ENCODE measurements at regions not wholly inside any gene's neighbourhood (a gene's known extent, or its start where the extent isn't known, plus 50 kb on each side); places are given as distances from the start of the nearest gene placed in this dataset.

DNA sequence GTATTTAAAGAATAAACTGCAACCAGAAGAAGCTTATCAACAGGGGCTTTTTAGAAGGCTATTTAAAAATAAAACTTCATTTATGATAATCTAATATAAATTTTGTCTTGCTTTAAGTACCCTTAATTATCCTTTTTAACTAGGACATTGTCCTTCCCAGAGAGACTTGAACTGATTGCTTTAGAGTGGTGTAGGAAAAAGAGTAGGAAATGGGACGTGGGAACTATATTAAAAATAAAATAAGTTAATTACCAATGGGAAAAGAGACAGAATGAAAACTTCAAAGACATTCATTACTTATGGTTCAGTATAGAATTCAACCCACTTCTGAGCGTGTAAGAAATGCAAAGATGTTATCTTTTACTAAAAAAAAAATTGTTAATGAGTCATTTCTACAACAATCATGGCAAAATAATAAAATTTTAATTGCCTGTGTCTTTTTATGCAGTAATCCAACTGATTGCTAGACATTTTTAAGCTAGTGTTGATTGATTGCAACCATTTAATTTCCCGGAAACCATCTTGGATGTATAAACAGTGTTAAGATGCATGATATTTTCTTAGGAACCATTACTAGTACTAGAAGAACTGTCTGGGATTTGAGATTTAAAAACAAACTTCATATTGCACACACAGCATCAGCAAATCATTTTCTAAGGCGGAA lies 298.8 kb upstream of the UMPS start:
- no peak for TF ChIP-seq Cebpa-rat (IDR thresholded peaks at IDR 0.05)
- H4K20me1 ChIP-seq = no peaks in the 10 kb centered on the region
- no peak overlapping the region for H3K4me2 ChIP-seq
- no peaks in the 10 kb centered on the region for H3K27me3 ChIP-seq
- H3K27ac ChIP-seq = no peak overlapping the region
- H3K4me3 ChIP-seq = no peak overlapping the region
- H3K9me3 ChIP-seq = 0 out of 2 replicates have a peak, but pooled peaks cover 4% of the 10 kb centered on the region
- no peak overlapping the region for H3K9ac ChIP-seq
- H3K4me1 ChIP-seq = peaks cover 6% of the 10 kb centered on the region
- H3K36me3 ChIP-seq = peaks cover 40% of the 10 kb centered on the region

DNA sequence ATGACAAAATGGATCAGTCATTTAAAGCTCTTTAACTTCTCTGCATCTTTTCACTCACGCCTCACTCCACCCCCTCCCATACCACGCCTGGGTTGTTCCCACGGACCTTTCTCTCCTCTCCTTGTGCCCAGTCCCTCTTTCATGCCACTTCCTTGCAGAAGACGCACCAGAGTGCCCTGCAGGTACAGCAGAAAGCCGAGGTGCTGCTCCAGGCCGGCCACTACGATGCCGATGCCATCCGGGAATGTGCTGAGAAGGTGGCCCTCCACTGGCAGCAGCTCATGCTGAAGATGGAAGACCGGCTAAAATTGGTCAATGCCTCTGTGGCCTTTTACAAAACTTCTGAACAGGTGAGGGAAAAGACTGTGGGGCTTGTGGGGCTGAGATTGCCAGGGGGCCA lies 296.1 kb upstream of the UMPS start:
- Histone ChIP-seq H3K36me3 (peaks cover 40% of the 10 kb centered on the region), H3K4me2 (no peak overlapping the region), H3K4me1 (peaks cover 13% of the 10 kb centered on the region), H3K4me3 (no peak overlapping the region), H3K27ac (no peak overlapping the region), H3K9me3 (0 out of 2 replicates have a peak, but pooled peaks cover 4% of the 10 kb centered on the region), H3K27me3 (no peaks in the 10 kb centered on the region), H4K20me1 (no peaks in the 10 kb centered on the region), H3K9ac (no peak overlapping the region)
- TF ChIP-seq Cebpa-rat (IDR thresholded peaks at IDR 0.05) = no peak

DNA sequence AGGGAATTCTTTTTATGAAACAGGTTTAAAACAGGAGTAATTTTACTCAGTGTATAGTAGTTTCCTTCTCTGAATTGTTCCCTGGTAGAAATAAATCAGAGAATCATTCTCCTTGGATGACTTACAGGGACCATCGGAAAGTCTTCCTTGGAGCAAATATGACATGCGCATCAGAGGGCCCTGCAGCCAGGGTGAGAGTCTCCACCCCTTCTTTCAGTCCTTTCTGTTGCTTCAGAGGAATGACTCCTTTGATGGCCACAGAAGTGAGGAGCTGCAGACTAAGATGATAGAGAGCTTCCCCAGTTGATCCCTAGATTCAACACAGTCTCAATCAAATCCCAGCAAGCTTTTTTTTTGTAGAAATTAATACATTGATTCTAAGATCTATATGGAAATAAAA lies 294.8 kb upstream of the UMPS start:
- Histone ChIP-seq H3K4me2 (no peak overlapping the region), H3K4me1 (peaks cover 7% of the 10 kb centered on the region), H3K9ac (no peak overlapping the region), H3K36me3 (peaks cover 38% of the 10 kb centered on the region), H3K4me3 (no peak overlapping the region), H4K20me1 (no peaks in the 10 kb centered on the region), H3K9me3 (0 out of 2 replicates have a peak, but pooled peaks cover 4% of the 10 kb centered on the region), H3K27me3 (no peaks in the 10 kb centered on the region), H3K27ac (no peak overlapping the region)
- TF ChIP-seq Cebpa-rat (IDR thresholded peaks at IDR 0.05) = no peak

DNA sequence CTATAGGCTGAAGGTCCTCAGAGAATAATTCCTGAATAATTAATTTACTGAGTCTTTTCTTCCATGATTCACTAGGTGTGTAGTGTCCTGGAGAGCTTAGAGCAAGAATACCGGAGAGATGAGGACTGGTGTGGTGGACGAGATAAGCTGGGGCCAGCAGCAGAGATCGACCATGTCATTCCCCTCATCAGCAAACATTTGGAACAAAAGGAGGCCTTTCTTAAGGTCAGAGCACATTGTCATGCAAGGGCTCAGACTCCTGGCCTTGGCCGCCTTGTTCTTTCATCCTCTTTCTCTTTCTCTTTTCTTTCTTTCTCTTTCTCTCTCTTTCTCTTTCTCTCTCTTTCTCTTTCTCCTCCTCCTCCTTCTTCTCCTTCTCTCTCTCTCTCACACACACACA lies 291.4 kb upstream of the UMPS start:
- Histone ChIP-seq H3K4me2 (no peak overlapping the region), H4K20me1 (no peaks in the 10 kb centered on the region), H3K27ac (no peak overlapping the region), H3K9me3 (0 out of 2 replicates have a peak, but pooled peaks cover 4% of the 10 kb centered on the region), H3K36me3 (peaks cover 36% of the 10 kb centered on the region), H3K9ac (no peak overlapping the region), H3K4me3 (no peak overlapping the region), H3K27me3 (no peaks in the 10 kb centered on the region), H3K4me1 (peaks cover 7% of the 10 kb centered on the region)
- no peak for TF ChIP-seq Cebpa-rat (IDR thresholded peaks at IDR 0.05)

DNA sequence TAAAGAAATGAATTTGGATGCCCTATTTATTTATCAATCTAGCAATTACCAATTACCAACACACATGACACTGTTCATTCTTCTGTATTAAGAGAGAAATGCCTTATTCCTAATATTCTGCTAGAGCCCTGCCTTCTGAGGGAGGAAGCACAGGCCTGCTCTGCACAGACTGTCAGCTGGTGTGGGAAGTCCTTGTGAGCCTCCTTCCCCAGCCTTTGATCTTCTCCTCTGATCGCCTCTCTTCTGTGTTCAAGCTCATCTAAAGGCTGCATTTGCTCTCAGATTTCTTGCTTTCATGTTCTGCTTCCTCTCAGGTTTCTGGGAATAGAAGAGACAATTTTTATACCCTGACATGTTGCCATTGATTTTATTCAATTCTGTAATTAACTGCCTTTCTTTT lies 290.6 kb upstream of the UMPS start:
- H3K4me3 ChIP-seq = no peak overlapping the region
- H3K27ac ChIP-seq = no peak overlapping the region
- peaks cover 37% of the 10 kb centered on the region for H3K36me3 ChIP-seq
- H3K9ac ChIP-seq = no peak overlapping the region
- peaks cover 7% of the 10 kb centered on the region for H3K4me1 ChIP-seq
- H3K27me3 ChIP-seq = no peaks in the 10 kb centered on the region
- no peak for TF ChIP-seq Cebpa-rat (IDR thresholded peaks at IDR 0.05)
- no peaks in the 10 kb centered on the region for H3K9me3 ChIP-seq
- H4K20me1 ChIP-seq = no peaks in the 10 kb centered on the region
- no peak overlapping the region for H3K4me2 ChIP-seq

DNA sequence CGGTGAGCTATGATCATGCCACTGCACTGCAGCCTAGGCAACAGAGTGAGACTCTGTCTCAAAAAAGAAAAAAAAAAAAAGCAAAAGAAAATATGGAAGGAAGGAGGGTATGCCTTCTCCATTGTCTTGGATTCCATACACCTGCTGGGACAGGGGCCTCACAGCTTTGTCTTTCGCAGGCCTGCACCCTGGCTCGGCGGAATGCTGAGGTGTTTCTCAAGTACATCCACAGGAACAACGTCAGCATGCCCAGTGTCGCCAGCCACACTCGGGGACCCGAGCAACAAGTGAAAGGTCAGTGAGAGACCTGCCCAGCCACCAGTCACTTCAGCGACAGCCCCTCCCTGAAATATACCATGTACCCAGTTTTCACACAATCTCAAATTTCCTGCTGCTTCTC lies 288.5 kb upstream of the UMPS start:
- Histone ChIP-seq H3K4me1 (peaks cover 7% of the 10 kb centered on the region), H3K9me3 (no peaks in the 10 kb centered on the region), H3K9ac (no peak overlapping the region), H4K20me1 (no peaks in the 10 kb centered on the region), H3K27ac (no peak overlapping the region), H3K4me2 (no peak overlapping the region), H3K36me3 (peaks cover 36% of the 10 kb centered on the region), H3K27me3 (no peaks in the 10 kb centered on the region), H3K4me3 (no peak overlapping the region)
- TF ChIP-seq Cebpa-rat (IDR thresholded peaks at IDR 0.05) = no peak

DNA sequence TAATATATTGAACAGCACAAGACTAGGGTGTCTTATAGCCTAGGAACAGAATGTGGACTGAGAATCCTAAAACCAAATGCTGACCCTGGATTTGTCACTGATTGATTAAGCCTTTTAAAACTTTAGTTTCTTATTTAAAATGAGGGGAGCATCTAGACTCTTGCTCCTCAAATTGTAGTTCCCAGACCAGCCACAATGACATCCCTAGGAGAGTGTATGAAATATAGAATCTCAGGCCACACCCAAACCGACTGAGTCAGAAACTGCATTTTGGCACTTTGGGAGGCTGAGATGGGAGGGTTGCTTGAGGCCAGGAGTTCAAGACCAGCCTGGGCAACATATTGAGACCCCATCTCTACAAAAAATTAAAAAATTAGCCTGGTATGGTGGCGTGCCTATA lies 287.8 kb upstream of the UMPS start:
- Histone ChIP-seq H3K36me3 (peaks cover 41% of the 10 kb centered on the region), H3K27me3 (no peaks in the 10 kb centered on the region), H4K20me1 (no peaks in the 10 kb centered on the region), H3K4me3 (no peak overlapping the region), H3K4me2 (no peak overlapping the region), H3K9me3 (no peaks in the 10 kb centered on the region), H3K4me1 (peaks cover 7% of the 10 kb centered on the region), H3K27ac (no peak overlapping the region), H3K9ac (no peak overlapping the region)
- TF ChIP-seq Cebpa-rat (IDR thresholded peaks at IDR 0.05) = no peak

DNA sequence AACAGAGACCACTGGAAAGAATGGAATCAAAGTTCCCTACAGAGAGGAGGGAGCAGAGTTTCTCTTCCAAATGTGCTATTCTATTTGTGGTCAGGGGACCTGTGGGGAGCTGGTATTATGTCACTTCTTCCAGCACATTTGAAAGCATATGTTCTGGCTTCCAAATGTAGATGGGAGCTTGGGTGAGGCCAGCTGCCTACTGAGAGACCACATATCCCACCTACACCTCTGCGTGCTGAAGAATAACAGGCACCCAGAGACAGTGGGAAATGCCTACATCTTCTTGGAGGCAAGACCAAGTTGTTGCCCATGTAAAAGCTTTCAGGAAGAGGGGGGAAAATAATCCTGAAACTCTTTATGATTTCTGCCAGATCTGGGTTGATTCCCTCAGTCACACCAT lies 286.8 kb upstream of the UMPS start:
- Histone ChIP-seq H3K27ac (no peak overlapping the region), H3K9me3 (no peaks in the 10 kb centered on the region), H4K20me1 (no peaks in the 10 kb centered on the region), H3K36me3 (peaks cover 41% of the 10 kb centered on the region), H3K4me3 (no peak overlapping the region), H3K4me1 (peaks cover under 1% of the 10 kb centered on the region; the same call in 1 of the 2 replicates), H3K27me3 (no peaks in the 10 kb centered on the region), H3K4me2 (no peak overlapping the region), H3K9ac (no peak overlapping the region)
- TF ChIP-seq Cebpa-rat (IDR thresholded peaks at IDR 0.05) = no peak

DNA sequence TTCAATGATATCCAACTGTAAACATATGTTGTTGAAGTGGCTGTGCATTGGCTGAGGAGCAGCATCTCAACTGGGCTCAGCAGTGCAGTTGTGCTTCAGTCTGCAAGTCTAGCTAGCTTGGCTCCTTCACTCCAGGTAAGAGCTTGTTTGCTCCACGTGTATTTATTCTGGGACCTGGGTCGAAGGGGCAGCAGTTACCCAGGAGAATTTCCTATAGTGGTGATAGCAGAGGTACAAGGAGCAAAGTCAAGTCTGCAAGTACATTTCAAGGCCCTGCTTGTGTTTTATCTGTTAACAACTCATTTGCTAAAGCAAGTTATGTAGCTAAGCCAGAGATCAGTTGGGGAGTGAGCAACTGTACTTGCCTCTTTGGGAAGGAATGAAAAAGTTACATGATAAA lies 286.2 kb upstream of the UMPS start:
- Histone ChIP-seq H4K20me1 (no peaks in the 10 kb centered on the region), H3K4me2 (no peak overlapping the region), H3K4me1 (no peaks in the 10 kb centered on the region), H3K27ac (no peak overlapping the region), H3K27me3 (no peaks in the 10 kb centered on the region), H3K9ac (no peak overlapping the region), H3K36me3 (peaks cover 41% of the 10 kb centered on the region), H3K4me3 (no peak overlapping the region), H3K9me3 (no peaks in the 10 kb centered on the region)
- TF ChIP-seq Cebpa-rat (IDR thresholded peaks at IDR 0.05) = no peak

DNA sequence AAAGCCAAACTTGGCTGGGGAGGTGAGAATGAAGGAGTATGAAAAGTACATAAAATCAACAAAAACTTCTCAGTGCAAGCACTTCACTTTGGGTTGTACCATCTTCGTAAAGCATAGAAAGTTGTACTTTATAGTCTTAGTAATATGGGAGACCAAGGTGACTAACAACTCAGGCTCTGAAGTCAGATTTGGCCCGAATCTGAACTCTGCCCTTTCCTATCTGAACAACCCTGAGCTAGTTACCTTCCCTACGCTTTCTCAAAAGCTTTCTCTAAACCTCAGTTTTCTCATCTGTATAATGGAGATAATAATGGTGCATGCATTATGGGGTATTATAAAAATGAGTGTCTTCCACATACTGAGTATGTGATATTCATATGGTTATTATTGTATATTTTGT lies 285.4 kb upstream of the UMPS start:
- no peak for TF ChIP-seq Cebpa-rat (IDR thresholded peaks at IDR 0.05)
- no peaks in the 10 kb centered on the region for H3K4me1 ChIP-seq
- no peaks in the 10 kb centered on the region for H4K20me1 ChIP-seq
- H3K9ac ChIP-seq = no peak overlapping the region
- H3K36me3 ChIP-seq = peaks cover 41% of the 10 kb centered on the region
- no peak overlapping the region for H3K4me3 ChIP-seq
- H3K4me2 ChIP-seq = no peak overlapping the region
- no peaks in the 10 kb centered on the region for H3K27me3 ChIP-seq
- no peaks in the 10 kb centered on the region for H3K9me3 ChIP-seq
- H3K27ac ChIP-seq = no peak overlapping the region

DNA sequence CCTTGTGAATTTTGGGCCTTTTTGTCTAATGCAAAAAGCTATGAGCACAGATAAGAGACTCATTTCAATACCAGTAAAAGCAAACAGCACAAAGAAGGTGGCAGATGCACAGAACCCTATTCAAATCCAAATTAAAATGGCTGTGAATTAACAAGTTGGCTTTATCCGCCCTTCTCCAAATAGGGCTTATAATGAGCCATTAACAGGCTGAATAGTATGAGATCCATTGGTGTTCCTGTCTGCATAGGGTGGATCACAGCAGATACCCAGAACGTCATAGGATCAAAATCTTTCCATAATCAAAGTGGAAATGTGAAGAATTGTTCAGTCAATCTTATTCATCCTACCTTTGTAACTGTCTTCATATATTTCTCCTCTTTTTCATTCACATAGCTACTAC lies 282.4 kb upstream of the UMPS start:
- H4K20me1 ChIP-seq = no peaks in the 10 kb centered on the region
- no peak for TF ChIP-seq Cebpa-rat (IDR thresholded peaks at IDR 0.05)
- H3K27me3 ChIP-seq = no peaks in the 10 kb centered on the region
- H3K9me3 ChIP-seq = 0 out of 2 replicates have a peak, but pooled peaks cover 3% of the 10 kb centered on the region
- no peak overlapping the region for H3K9ac ChIP-seq
- no peak overlapping the region for H3K27ac ChIP-seq
- peaks cover 12% of the 10 kb centered on the region for H3K4me1 ChIP-seq
- peaks cover 30% of the 10 kb centered on the region for H3K36me3 ChIP-seq
- no peak overlapping the region for H3K4me2 ChIP-seq
- H3K4me3 ChIP-seq = no peak overlapping the region

Measured in BLaER1 (cell line).